Activated naive CD4-positive, alpha-beta T cell treated with Interleukin-2 at 50 U/mL for 16 hours (primary cell): ENCODE measurements at regions not wholly inside any gene's neighbourhood (a gene's known extent, or its start where the extent isn't known, plus 50 kb on each side); places are given as distances from the start of the nearest gene placed in this dataset.

Experiments
- DNase-seq: peaks from one replicate; pipeline ENCODE4 v3.0.0-alpha.2; 2020

DNA sequence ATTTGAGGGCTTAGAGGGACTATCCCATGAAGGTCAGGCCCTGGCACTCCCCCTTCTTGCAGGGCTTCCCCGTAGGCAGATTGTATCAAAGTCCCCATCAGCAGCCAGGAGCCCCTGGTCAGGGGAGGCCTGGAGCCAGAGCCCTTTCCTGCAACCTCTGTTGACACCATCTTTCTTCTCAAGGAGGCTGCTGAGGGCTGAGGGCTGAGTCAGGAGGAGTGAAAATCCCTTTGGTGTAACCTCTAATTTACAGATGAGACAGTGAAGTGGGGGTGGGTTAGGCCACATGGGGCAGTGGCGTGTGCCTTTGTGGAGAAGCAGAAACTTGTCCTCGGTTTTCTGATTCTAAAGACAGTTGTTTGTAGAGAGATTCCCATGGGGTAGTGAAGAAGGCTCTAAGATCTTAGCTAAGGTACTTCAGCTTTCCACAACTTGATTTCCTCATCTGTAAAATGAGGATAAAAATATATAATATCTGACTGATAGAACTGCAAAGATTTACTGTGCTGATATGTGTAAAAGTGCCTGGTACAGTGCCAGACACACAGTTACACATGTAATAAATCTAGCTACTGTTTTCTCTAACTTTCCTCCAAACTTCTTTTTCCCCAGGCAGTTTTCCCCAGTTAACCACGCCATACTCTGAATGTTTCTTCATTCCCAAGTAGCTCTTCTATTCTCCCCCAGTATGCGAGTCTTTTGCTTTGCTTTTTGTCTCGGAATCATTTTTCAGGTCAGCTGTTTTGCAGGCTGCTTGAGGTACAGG, 249.4 kb upstream of the TPM1 start:
- no peak for DNase-seq

GRCh38 chr15:62793752-62794144, 248.8 kb upstream of the TPM1 start:
- DNase-seq, result no peak

DNA sequence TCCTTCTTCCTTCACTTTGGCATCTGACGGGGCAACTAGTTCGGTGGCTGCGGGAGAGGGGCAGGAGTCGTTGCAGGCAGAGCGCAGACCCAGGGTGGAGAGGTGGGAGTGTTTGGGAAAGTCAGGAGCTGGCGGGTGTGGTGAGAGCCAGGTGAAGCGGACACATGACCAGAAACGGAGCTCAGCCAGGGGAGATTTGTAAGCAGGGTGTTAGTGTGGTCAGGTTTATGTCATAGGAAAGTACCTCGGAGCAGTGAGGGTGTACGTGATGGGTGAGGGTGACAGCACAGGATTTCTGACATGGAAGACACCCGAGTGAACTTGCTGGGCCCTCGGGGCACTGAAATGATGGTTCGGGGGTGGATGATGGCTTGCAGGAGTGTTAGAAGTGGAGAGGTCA, 247.4 kb upstream of the TPM1 start:
- DNase-seq, result no peak

DNA sequence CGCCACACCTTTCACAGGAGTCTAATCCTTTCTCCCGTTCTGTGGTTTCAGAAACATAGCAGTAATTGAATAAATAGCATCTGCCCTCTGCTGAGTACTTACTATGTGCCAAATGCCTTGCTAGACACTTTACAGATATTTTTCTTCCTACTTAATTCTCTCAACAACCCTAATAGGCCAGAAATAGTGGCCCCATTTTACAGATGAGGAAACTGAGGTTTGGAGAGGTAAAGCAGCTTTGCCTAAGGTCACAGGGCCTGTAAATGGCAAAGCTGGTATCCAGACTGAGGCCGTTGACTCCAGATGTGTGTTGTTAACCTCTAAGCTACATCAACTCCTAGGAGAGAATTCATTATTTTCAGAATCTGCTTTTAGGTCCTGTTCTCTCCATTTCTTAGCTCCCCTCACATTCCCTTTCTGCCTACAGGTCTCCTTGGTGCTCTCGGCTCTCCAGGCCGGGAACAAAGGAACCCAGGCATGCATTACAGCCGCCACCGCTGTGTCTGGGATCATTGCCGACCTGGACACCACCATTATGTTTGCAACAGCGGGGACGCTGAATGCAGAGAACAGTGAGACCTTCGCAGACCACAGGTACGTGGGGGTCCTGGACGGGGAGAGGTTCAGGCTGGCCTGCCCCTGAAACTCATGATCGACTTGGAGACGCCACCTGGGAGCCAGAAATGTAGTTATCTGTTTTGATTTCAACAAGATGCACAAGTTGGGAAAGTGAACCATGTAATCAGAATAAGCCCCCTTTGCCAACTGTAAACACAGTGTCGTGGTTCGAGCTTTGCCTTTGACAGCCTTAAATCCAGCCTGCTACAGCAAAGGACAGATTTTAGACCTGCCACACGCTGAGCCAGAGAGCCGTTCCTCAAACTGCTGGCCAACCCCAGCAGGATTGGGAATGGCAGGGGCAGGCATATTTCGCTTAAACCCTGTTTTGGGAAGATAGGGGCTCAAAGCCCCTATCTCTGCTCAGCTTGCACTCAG, 246.5 kb upstream of the TPM1 start:
- DNase-seq, result no peak

DNA sequence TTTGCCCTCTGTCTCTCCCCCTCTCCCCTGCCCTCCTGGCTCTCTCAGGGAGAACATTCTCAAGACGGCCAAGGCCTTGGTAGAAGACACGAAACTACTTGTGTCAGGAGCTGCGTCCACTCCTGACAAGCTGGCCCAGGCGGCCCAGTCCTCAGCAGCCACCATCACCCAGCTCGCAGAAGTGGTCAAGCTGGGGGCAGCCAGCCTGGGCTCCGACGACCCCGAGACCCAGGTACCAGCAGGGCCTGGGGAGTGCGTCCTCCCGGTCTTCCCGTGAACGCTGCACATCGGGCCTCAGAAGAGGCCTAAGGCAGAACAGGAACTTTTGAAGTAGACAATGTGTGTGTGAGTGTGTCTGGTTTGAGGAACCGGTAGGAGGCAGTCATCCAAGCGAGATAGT, 245.4 kb upstream of the TPM1 start:
- no peak for DNase-seq

GRCh38 chr15:62798536-62798935, 244.0 kb upstream of the TPM1 start:
- no peak for DNase-seq

GRCh38 chr15:62799037-62799436, 243.5 kb upstream of the TPM1 start:
- no peak for DNase-seq

DNA sequence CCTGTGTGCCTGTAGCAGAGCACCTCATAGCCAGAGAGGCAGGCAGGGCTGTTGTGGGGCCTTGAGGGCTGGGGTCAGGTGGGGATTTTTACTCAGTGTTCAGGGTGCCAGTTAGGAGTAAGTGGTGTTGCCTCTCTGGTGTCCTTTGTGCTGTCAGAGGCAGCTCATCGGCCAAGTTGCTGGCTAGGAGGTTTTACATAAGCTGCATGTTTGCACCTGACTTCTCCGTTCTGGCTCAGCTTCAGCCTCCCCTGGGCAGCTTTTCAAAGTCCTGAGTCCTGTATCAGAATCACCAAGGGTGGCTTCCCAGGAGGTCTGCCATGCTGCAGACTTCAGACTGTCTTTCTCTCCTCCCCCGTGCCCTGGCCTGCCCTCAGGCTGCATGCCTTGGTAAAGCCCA, 242.6 kb upstream of the TPM1 start:
- no peak for DNase-seq

- DNase-seq, result no peak
Measured at GRCh38 chr15:62802612-62803011, 239.9 kb upstream of the TPM1 start.

DNA sequence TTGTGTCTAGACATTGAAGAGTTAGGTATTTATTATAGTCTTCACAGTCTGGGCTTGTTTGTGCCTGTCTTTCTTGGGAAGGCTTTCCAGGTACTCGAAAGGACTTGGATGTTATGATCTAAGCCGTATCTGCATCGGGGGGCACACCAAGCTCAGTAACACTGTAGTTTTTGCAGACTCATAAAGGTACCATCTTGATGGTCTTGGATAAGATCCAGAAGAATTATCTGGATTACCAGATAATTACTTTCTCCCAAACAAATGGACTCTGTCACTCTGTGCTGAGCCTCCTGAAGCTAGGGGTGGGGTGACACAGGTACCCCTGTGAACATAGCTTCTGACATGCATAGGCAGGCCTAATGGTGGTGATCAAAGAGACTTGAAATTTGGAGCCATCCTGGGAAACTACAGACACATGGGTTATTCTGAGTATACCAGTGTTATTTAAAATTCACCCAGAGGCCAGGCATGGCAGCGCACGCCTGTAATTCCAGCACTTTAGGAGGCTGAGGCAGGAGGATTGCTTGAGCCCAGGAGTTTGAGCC, 238.6 kb upstream of the TPM1 start:
- DNase-seq, result no peak

GRCh38 chr15:62805502-62805901, 237.0 kb upstream of the TPM1 start:
- DNase-seq, result no peak

DNA sequence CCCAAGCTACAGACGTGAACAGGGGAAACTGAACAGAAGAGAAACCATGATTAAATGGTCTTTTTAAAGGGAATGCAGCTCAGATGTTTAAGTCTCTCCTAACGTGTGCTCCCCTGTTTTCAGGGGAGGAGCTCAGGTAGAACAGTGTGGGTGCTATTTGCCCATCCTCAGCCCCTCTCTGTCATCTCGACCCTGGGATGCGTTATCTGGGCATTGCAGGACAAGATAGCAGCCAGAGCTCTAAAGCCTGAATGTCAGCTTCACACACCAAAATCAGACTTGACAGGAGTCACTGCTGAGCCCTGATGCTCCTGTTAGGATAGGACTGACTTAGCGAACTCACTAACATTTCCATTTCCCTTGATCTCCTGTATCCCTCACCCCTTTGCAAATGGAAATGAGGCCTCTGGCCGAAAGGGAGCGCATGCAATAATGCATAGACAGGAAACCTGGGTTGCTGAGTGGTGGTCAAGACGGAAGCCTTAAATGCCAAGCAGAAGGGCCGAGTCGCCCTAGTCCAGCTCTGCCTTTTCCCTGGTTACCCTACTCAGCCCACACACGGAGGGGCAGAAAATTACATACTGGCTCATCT, 234.9 kb upstream of the TPM1 start:
- no peak for DNase-seq

DNA sequence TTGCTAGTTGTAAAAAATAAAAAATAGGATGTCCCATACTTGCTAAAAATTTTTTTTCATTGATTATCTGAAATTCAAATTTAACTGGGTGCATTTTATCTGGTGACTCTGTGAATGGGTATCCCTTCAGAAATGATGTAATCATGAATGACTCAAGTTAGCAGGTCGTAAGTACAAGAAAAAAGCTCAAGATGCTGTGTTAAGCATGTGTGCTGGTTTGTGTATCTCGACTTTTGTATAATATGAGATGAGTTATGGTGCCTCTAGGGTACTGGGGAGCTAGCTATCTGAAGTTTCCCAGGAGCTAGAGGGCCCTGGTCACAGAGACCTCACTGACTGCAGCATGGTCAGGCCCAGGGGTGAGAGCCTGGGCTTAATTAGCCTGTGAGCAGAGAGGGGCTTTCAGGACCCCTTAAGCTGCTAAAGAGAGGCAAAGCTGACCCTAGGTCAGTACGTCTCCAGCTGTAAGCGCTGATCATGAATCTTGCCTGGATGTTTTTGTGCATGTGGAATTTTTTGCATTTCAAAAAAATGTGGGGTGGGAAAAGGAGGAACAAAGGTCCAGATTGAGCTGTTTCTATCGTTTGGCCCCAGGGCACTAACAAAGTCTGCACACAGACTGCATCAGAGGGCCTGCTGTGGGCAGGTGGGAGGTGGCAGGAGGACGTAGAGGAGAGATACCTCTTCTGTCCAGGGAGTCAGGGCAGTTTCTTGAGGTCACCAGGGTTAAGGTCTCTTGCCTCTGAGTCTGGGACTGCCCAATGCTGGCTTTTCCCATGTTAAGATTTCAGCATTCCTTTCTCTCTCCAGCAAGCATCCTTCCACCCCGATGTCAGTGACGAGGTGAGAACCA, 233.2 kb upstream of the TPM1 start:
- no peak for DNase-seq

DNA sequence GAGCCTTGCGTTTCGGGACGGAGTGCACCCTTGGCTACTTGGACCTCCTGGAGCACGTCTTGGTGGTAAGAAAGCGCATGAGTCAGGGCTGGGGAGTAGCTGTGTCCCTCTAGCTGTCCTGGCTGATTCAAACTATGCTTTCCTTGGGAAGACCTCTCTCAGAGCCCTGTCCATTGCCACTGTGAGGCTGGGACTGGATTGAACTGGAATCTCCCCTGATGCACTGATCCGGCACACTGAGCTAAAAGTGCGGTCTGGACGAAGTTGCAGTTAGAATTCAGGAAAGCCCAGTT, 232.6 kb upstream of the TPM1 start:
- no peak for DNase-seq

GRCh38 chr15:62812515-62812835, 230.1 kb upstream of the TPM1 start:
- no peak for DNase-seq

- DNase-seq, result no peak
Measured at GRCh38 chr15:62816342-62817069, 226.0 kb upstream of the TPM1 start.

DNA sequence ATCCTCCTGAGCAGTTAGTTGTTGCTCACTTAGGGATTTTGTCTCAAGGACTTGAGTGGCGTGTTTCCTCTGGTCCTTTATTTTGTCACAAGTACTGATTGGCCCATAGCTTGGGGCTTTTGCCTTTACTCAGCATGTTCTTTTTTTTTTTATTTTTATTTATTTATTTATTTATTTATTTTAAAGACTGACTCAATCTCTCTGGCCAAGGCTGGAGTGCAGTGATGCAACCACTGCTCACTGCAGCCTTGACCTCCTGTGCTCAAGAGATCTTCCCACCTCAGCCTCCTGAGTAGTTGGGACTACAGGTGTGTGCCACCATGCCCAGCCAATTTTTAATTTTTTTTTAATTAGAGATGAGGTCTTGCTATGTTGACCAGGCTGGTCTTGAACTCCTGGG, 223.9 kb upstream of the TPM1 start:
- no peak for DNase-seq

- no peak for DNase-seq
Measured at GRCh38 chr15:62821384-62822131, 221.0 kb upstream of the TPM1 start.

- no peak for DNase-seq
Measured at GRCh38 chr15:62822228-62822627, 220.3 kb upstream of the TPM1 start.

DNA sequence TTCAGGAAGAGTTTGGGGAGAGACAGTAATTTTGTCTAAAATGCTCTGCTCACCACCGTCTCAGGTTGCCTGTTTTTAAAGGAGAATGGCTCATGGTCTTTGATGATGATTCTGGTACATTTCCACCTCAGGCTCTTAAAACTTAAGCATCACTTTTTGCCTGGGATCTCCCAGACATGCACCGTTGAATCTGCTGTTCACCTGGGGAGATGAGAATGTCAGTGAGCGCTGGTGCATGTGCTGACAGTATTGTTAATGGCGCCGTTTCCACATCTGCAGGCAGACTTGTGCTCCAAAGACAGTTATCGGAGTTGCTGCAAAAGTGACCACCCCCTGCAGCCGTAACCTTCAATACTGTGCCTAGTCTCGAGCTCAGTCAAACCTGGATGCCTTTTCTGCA, 219.0 kb upstream of the TPM1 start:
- no peak for DNase-seq
